ENCODE measurements at regions not wholly inside any gene's neighbourhood (a gene's known extent, or its start where the extent isn't known, plus 50 kb on each side); places are given as distances from the start of the nearest gene placed in this dataset.

GRCh38 chr6:14221564-14222279 is 104.2 kb downstream of the CD83 start:
- BruUV-seq (replicated peaks): no TSS peak
- no peaks in the 10 kb centered on the region for H3K36me3 Mint-ChIP-seq (ENCODE audit: insufficient read depth, unreplicated experiment)
- DNase-seq: no peak
- no peak for TF ChIP-seq CTCF (IDR thresholded peaks at IDR 0.05; ENCODE audit: unreplicated experiment)
- H3K4me1 Mint-ChIP-seq (ENCODE audit: low read depth, unreplicated experiment): peaks cover 13% of the 10 kb centered on the region
- H3K9me3 Mint-ChIP-seq (ENCODE audit: low read depth, unreplicated experiment): no peaks in the 10 kb centered on the region
- CTCF ChIA-PET: no interaction called here
- no peak overlapping the region for H3K27ac Mint-ChIP-seq (ENCODE audit: unreplicated experiment)
- intact Hi-C loops (cut with micrococcal nuclease; ENCODE audit: unreplicated experiment): no loop called here
- H3K4me3 Mint-ChIP-seq (ENCODE audit: low read depth, unreplicated experiment): no peak overlapping the region
- no peaks in the 10 kb centered on the region for H3K27me3 Mint-ChIP-seq (ENCODE audit: unreplicated experiment)

DNA sequence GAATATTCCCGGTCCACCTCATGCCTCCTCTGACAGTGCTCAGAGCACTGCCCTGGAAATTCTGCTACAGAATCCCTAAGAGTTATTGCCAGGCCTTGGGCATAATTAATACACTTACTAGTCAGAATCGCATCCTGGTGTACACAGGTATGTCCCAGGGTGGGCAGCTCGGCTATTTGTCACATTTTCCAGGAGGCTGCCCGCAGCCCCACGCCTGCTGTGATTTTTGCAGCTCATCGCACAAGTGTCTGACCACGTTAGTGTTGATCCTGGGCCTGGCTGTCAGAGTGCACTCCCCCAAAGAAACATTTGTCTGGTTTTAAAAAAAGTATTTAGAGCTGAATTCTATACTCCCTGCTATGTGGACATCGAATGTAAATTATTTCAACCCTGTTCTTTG is 105.4 kb downstream of the CD83 start:
- BruUV-seq (replicated peaks): no TSS peak
- CTCF ChIA-PET: no interaction called here
- no peak for TF ChIP-seq CTCF (IDR thresholded peaks at IDR 0.05; ENCODE audit: unreplicated experiment)
- Mint-ChIP-seq H3K36me3 (ENCODE audit: insufficient read depth, unreplicated experiment) (no peaks in the 10 kb centered on the region), H3K4me3 (ENCODE audit: low read depth, unreplicated experiment) (no peak overlapping the region), H3K27me3 (ENCODE audit: unreplicated experiment) (no peaks in the 10 kb centered on the region), H3K9me3 (ENCODE audit: low read depth, unreplicated experiment) (peaks cover 3% of the 10 kb centered on the region), H3K4me1 (ENCODE audit: low read depth, unreplicated experiment) (peaks cover 12% of the 10 kb centered on the region), H3K27ac (ENCODE audit: unreplicated experiment) (no peak overlapping the region)
- DNase-seq: no peak
- intact Hi-C loops (cut with micrococcal nuclease; ENCODE audit: unreplicated experiment): no loop called here

- no peaks in the 10 kb centered on the region for H3K27me3 Mint-ChIP-seq (ENCODE audit: unreplicated experiment)
- H3K36me3 Mint-ChIP-seq (ENCODE audit: insufficient read depth, unreplicated experiment): no peaks in the 10 kb centered on the region
- H3K4me1 Mint-ChIP-seq (ENCODE audit: low read depth, unreplicated experiment): no peaks in the 10 kb centered on the region
- intact Hi-C loops (cut with micrococcal nuclease; ENCODE audit: unreplicated experiment): no loop called here
- no peak for TF ChIP-seq CTCF (IDR thresholded peaks at IDR 0.05; ENCODE audit: unreplicated experiment)
- DNase-seq: no peak
- no peak overlapping the region for H3K27ac Mint-ChIP-seq (ENCODE audit: unreplicated experiment)
- CTCF ChIA-PET: no interaction called here
- H3K9me3 Mint-ChIP-seq (ENCODE audit: low read depth, unreplicated experiment): peaks cover 3% of the 10 kb centered on the region
- no TSS peak for BruUV-seq (replicated peaks)
- no peak overlapping the region for H3K4me3 Mint-ChIP-seq (ENCODE audit: low read depth, unreplicated experiment)
Measured at GRCh38 chr6:14224359-14225103, 107.0 kb downstream of the CD83 start.

DNA sequence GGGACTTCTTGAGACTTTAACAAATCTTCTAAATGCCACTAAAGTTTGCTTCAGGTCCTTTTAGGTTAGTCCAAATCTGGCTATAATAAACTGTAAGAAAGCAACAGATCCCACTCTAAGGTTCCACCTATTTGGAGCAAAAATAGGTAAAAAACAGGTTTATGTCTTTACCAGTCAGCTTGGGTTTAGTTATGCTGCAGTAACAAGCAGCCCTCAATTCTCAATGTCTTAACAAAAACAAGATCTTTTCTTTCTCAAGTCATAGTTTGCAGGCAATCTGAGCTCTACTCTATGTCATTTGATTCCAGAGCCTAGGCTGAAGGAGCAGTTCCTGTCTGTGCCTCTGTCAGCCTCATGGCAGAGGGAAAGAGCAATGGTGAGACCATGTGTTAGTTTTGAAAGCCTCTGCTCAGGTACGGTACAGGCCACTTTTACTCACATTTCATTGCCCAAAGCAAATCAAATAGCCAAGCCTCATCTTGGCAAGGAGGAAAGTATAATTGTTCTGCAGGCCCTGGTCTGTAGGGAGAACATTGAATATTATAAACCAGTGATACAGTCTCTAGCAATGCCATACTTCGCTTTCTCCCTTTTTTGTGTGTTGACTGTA is 108.6 kb downstream of the CD83 start:
- Mint-ChIP-seq H3K9me3 (ENCODE audit: low read depth, unreplicated experiment) (peaks cover 3% of the 10 kb centered on the region), H3K27me3 (ENCODE audit: unreplicated experiment) (no peaks in the 10 kb centered on the region), H3K4me1 (ENCODE audit: low read depth, unreplicated experiment) (peaks cover 2% of the 10 kb centered on the region), H3K36me3 (ENCODE audit: insufficient read depth, unreplicated experiment) (no peaks in the 10 kb centered on the region), H3K27ac (ENCODE audit: unreplicated experiment) (no peak overlapping the region), H3K4me3 (ENCODE audit: low read depth, unreplicated experiment) (no peak overlapping the region)
- no peak for TF ChIP-seq CTCF (IDR thresholded peaks at IDR 0.05; ENCODE audit: unreplicated experiment)
- intact Hi-C loops (cut with micrococcal nuclease; ENCODE audit: unreplicated experiment): no loop called here
- CTCF ChIA-PET: no interaction called here
- no TSS peak for BruUV-seq (replicated peaks)
- no peak for DNase-seq
